ENCODE measurements at regions not wholly inside any gene's neighbourhood (a gene's known extent, or its start where the extent isn't known, plus 50 kb on each side); places are given as distances from the start of the nearest gene placed in this dataset.
"Not testable (repeated sequence)": the region's sequence is repeated elsewhere in the genome, so short reads cannot be mapped to it uniquely, and the experiment has no call there.

DNA sequence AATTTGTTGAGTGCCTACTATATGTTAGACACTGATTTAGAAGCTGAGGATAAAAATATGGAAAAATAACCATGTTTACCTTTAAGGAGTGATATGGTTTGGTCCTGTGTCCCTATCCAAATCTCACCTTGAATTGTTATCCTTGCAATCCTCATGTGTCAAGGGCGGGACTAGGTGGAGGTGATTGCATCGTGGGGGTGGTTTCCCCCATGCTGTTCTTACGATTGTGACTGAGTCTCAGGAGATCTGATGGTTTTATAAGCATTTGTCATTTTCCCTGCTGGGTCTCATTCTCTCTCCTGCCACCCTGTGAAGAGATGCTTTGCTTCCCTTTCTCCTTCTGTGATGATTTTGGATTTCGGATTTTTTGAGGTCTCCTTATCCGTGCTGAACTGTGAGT, 876.4 kb downstream of the DTWD2 start:
- no peak for DNase-seq (ENCODE audit: low read depth in 4 of 4, low spot score in 3 of 4)

DNA sequence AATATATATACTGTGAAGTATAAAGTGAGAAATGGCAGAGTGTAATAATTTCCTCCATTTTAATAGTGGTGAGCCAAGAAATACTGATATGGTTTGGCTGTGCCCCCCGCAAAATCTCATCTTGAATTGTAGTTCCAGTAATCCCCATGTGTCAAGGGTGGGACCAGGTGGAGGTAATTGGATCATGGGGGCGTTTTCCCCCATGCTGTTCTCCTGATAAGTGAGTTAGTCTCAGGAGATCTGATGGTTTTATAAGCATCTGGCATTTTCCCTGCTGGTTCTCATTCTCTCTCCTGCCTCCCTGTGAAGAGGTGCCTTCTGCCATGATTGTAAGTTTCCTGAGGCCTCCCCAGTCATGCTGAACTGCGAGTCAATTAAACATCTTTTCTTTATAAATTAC, 881.1 kb downstream of the DTWD2 start:
- DNase-seq (ENCODE audit: low read depth in 4 of 4, low spot score in 3 of 4) = not testable (repeated sequence)

DNA sequence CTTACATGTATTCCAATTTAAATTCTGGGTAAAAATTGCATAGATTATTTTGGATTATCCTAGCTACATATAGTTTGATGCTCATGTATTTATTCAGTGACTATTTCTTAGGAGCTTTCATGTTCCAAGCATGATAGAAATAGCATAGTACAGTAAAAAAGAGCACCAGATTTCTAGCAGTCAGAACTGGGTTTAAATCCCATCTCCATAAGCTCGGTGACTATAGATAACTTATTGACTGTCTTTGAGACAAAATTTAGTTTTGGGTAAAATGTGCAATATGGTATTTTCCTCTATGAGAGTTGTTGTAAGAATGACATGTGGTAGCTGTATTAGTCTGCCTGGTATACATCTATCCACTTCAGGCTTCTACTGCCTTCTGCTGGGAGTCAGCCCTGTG, 889.6 kb downstream of the DTWD2 start:
- DNase-seq (ENCODE audit: low read depth in 4 of 4, low spot score in 3 of 4) = no peak

DNA sequence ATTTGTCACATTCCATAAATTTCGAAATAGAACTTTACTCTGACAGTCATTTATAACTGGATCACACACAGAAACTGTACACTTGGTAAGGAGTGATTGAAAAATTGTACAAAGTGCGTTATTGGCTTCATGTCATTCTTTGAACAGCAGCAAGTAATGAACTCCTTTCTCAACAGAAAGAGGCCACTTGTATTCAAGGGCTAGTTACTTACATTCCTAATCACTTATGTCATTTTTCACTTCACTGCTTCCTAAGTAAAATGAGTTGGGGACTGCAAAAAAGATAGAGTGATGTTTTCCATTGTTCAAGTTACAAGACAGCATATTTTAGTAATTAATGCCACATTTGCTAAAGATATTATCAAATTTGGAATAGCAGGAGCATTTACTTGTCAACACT, 893.2 kb downstream of the DTWD2 start:
- DNase-seq (ENCODE audit: low read depth in 4 of 4, low spot score in 3 of 4) = peak in 1 of 4 donors; percentile 11

DNA sequence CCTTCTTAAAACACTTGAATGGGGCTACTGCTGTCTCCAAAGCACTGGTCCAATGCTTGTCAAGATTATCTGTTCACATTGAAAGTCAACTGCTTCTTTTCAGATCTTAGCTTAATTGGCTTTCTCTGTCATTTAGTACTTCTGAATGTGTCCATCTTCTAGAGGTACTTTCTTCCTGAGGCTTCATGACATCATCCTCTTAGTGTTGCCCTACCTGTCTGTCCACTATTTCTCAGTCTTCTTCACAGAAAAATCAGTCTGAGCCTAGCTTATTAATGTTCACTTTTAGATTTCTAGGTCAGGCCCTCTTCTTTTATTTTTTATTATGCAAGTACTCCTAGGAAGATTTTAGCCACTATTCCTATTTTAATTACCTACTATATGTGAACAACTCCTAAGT, 899.9 kb downstream of the DTWD2 start:
- DNase-seq (ENCODE audit: low read depth in 4 of 4, low spot score in 3 of 4) = no peak

DNA sequence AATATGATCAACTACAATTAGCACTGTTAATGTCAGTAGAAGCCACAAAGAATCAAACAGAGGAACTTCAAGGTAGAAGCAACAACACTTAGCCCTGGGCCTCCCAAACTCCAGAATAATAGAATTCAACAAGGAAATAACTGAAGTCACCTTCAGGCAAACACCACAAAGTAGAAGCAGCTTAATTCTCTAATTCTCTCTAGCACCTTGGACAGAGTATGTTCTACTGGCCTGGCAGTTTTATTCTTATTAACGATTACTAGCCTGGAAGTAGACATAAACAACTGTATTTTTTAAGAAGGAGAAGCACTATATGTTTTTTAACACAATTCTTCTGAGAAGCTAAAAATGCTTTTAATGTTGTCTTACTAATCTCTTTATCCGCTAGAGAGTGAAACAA, 911.9 kb downstream of the DTWD2 start:
- no peak for DNase-seq (ENCODE audit: low read depth in 4 of 4, low spot score in 3 of 4)

DNA sequence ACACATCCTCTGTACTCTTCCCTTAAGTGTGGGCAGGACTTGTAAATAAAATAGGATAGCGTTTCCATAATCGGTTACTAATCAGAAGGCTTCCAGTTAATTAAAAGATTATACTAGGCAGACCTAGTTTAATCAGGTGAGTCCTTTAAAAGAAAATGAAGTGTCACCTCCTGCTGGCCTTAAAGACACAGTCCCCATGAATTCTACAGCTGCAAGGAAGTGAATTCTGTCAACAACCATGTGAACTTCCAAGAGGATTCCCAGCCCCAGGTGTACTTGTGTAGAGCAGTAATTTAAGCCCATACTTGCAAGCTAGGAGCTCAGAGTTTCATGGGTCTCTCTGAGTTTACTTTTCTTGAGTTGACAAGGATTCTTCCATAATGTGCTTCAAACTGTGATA, 918.3 kb downstream of the DTWD2 start:
- DNase-seq (ENCODE audit: low read depth in 4 of 4, low spot score in 3 of 4) = no peak

DNA sequence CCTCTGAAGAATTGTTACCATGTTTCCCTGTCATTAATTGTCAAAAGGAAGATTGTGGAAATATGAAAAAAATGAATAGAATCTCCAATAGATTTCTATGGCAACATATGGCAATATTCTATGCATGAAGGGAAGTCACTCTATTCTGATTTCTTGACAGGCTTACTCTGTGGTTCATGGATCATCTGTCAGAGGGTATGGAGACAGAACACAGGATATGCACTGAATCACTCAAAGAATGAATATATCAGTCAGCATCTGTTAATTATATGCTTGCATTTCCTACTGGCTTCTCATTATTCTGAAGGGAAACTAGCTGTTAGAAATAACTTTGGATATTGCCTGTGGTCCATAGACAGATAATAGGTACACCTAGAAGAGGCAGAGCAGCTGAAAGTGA, 918.9 kb downstream of the DTWD2 start:
- no peak for DNase-seq (ENCODE audit: low read depth in 4 of 4, low spot score in 3 of 4)

DNA sequence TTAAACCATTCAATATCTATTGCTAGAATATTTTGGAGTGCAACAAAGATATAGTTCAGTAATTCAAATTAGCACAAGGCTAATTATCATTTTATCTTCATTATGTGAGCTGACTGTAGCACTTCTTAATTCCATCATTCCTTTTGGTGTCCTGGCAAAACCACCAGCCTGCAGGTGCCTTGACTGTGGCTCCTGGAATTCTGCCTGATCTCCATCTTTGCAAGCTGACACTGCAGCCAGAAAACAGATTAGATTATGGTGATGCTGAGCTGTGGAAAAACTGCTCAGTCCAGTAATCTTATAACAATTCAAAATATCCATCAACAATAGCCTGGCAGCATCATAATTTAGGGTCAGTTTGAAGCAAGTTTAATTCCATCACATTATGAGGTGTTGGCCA, 919.5 kb downstream of the DTWD2 start:
- no peak for DNase-seq (ENCODE audit: low read depth in 4 of 4, low spot score in 3 of 4)

DNA sequence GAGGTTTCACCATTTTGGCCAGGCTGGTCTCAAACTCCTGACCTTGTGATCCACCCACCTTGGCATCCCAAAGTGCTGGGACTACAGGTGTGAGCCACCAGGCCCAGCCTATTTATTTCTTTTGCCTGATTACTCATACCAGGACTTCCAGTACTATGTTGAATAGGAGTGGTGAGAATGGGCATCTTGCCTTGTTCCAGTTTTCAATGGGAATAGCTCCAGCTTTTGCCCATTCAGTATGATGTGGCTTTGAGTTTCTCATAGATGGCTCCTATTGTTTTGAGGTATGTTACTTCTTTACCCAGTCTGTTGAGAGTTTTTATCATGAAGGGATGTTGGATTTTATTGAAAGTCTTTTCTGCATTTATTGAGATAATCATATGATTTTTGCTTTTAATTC, 924.5 kb downstream of the DTWD2 start:
- DNase-seq (ENCODE audit: low read depth in 4 of 4, low spot score in 3 of 4) = not testable (repeated sequence)

DNA sequence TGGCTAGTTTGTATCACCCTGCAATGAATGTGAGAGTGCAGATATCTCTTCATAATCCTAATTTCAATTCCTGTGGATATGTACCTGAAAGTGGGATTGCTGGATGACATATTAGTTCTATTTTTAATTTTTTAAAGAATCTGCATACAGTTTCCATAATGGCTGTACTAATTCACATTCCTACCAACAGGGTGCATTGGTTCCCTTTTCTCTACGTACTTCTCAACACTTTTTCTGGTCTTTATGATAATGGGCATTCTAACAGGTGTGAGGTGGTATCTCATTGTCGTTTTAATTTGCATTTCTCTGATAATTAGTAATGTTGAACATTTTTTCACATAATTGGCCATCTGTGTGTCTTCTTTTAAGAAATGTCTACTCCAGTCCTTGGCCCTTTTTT, 927.5 kb downstream of the DTWD2 start:
- no peak for DNase-seq (ENCODE audit: low read depth in 4 of 4, low spot score in 3 of 4)

DNA sequence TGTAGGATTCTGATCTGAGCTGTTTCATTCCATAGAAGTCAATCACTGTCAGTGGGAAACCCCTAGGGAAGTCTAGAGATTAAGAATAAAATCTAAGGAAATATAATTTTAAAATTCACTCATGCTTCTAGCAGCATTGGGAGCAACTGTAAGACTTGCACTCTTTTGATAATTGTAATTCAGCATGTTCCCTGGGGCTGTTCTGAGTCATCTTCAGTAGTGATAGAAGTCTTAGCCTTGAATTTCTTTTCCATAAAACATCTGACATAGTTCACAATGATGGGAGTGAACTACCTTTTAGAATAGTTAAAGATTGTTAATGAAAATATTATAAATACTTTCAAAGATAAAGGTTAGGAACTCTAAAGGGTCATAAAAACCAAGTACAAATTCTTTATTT, 935.8 kb downstream of the DTWD2 start:
- DNase-seq (ENCODE audit: low read depth in 4 of 4, low spot score in 3 of 4) = no peak

DNA sequence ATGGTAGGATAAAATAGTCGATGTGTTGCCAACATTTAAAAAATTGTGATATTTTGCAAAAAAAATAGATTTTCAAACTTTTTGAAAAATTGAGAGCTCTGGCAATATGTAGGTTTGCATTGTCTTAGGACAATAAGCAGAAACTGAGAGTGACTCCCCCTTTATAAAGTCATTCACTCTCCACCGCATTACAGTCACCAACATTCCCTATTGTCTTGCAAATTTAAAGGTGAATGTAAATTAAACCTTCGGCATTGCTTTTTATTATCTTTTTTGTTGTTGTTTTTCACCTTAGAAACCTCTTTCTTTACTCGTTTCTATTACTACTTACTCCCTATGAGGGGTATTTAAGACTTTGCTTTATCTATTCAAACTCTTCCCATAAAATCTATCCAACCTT, 944.2 kb downstream of the DTWD2 start:
- no peak for DNase-seq (ENCODE audit: low read depth in 4 of 4, low spot score in 3 of 4)

DNA sequence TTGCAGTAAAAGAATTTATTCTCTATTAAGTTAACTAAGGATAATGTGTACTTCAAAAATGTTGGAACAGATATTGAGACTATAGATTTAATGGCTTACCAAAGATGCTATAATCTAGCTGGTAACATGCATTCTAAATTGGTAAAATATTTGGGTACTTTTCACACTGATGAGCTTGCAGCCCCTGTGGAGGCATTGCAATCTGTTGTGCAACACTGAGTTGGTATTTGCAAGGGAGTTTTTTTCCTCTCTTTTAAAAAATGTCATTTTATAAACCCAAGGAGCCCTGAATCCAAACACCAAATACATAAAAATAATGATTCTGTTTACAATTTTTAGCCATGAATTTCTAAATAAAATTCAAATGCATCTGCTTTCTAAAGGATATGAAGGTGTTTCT, 944.8 kb downstream of the DTWD2 start:
- DNase-seq (ENCODE audit: low read depth in 4 of 4, low spot score in 3 of 4) = no peak

DNA sequence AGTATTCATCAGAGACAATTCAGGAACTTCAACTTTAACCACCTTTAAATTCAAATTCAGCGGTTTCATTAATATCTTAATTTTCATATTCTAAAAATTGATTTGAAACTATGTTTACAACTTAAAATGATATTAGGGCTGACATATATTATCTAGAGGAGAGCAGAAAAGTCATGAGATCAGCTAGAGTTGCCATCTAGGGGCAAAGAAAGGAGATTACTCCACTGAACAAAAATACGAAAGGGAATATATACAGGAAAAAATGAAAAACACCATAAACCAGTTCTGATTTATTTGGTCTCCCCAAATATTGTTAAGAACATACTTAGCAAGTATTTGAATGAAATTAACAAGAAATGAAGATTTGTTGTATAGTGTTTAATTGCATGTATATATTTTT, 946.3 kb downstream of the DTWD2 start:
- no peak for DNase-seq (ENCODE audit: low read depth in 4 of 4, low spot score in 3 of 4)

DNA sequence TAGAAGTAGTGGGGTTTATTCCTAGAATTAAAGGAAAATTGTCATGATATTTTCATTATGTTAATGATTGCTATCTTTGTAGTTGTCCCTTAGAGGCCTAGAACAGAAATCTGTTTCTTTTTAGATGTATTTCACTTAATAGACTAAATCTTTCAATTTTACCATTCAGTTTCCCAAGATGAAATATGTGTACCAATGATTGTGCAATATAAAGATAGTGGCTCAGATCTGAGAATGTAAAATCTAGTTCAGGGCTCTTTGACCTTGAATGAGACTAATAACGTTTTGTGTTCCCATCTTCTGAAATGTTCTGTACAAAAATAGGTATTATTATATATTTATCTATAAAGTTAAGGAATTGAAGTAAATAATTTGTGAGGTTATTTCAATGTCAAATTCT, 947.9 kb downstream of the DTWD2 start:
- DNase-seq (ENCODE audit: low read depth in 4 of 4, low spot score in 3 of 4) = no peak

DNA sequence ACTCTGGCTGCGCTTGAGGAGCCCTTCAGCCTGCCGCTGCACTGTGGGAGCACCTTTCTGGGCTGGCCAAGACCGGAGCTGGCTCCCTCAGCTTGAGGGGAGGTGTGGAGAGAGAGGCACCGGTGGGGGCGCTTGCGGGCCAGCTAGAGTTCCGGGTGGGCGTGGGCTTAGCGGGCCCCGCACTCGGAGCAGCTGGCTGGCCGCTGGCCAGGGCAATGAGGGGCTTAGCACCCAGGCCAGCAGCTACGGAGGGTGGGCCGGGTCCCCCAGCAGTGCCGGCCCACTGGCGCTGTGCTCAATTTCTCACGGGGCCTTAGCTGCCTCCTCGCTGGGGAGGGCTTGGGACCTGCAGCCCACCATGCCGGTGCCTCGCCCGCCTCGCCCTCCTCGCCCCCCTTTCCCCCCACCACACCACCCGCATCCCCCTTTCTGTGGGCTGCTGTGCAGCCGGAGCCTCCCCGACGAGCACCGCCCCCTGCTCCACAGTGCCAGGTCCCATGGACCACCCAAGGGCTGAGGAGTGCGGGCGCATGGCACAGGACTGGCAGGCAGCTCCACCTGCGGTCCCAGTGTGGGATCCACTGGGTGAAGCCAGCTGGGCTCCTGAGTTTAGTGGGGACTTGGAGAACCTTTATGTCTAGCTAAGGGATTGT, 954.5 kb downstream of the DTWD2 start:
- DNase-seq (ENCODE audit: low read depth in 4 of 4, low spot score in 3 of 4) = no peak

DNA sequence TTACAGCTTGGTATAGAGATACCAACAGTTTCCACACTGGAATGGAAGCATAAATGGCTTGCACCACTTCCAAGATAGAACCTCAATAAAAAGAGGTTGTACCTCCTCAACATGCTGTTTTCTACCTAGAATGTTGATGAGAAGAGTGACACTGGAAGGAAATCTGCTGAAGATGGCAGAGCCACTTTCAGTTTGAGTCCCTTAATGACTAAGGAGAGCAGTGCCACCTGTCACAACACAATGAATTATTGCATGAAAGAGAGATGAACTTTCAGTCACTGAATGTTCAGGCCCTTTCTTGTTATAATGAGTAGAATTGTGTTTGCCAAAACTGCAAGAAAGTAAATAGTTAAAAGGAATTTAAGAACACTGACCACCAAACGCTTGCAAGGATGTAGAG, 958.5 kb downstream of the DTWD2 start:
- DNase-seq (ENCODE audit: low read depth in 4 of 4, low spot score in 3 of 4) = no peak

DNA sequence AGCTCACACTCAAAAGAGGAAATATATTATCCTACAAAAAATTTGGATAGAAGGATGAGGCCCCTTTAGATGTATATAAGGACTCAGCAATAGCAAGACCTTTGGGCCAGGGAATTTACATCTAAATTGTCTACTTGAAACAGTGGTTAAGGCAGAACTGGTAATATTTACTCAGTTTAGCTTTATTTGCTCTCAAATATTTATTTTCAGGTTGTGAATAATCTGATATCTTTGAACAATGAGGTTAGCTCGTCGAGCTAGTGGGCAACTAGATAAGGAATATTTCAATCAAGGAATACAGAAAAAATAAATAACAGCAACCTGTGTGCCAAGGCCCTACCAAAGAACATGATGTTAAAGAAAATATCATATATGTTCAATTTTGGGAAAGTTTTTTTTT, 966.3 kb downstream of the DTWD2 start:
- no peak for DNase-seq (ENCODE audit: low read depth in 4 of 4, low spot score in 3 of 4)

DNA sequence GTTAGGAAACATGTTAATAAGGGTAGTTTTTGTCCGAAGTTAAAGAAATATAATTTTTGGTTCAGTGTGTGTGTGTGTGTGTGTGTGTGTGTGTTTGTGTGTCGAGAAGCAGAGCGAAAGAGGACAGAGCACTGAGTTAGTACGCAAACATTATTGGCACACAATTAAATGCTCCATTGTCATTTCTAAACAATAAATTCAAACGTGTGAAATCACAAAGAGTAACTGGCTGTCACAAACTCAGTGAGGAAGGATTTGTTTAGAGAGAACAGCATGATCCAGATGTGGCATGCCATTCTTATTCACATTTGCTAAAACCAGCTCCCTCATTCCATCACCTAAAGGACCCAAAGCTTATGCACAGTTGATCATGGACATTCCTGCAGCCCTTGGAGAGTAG, 970.8 kb downstream of the DTWD2 start:
- no peak for DNase-seq (ENCODE audit: low read depth in 4 of 4, low spot score in 3 of 4)

DNA sequence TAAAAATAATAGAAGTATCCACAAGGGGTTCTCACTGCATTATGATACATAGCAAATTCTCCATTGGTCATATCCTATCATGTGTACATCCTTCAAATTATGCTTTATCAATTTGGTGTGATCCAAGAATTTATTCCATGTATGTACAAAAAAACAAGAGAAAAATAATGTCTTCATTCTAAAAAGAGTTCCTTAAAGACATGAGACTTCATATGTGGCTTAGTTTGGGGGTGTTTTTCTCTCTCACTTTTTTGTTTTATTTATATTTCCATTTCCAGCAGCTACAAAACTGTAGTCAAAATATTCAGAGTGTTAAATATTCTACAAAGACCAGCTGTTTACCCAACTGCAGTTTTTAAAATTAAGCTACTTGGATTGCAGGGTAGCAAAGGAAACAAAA, 972.0 kb downstream of the DTWD2 start:
- DNase-seq (ENCODE audit: low read depth in 4 of 4, low spot score in 3 of 4) = no peak

DNA sequence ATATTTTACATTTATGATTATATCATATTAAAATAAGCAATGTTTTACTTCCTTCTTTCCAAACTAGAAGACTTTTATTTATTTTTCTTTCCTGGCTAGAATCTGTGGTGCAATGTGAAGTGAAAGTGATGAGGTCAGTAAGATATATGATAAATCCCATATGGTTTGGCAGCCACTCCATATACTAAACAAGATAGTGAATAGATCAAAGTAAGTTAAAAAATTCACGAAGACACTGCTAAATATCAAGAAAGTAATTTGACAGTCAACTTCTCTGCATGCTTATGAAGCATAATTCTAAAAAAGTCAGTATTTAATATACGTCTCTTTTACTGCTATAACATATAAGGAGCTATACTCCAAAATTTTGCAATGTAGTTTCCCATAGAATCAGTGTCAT, 972.8 kb downstream of the DTWD2 start:
- no peak for DNase-seq (ENCODE audit: low read depth in 4 of 4, low spot score in 3 of 4)

DNA sequence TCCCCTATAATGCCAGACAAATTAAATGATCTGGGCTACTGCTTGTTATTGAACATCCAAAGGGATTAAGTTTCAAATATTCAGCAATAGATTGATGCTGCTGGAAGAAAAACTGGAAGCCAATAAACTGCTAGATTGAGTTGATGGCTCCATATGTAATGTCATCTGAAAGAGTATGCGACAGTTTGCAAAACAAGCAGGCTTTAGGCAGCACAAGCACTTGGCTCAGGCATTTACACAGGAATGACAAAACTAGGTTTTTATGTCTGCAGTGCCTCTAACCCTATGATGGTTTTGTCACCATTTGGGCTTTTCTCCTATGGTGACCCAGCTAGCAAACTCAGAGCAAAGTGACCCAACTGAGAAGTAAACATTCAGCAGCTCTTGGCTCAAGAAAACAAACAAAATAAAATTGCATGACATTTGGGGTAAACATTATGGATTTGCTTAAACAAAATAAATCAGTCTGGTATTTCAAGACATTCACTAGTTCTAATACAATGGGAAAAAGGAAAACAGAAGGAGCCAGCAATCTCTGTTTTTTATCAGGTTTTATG, 978.5 kb downstream of the DTWD2 start:
- no peak for DNase-seq (ENCODE audit: low read depth in 4 of 4, low spot score in 3 of 4)

Data from left renal pelvis (tissue), 4 donors.